ENCODE measurements at regions not wholly inside any gene's neighbourhood (a gene's known extent, or its start where the extent isn't known, plus 50 kb on each side); places are given as distances from the start of the nearest gene placed in this dataset.

DNA sequence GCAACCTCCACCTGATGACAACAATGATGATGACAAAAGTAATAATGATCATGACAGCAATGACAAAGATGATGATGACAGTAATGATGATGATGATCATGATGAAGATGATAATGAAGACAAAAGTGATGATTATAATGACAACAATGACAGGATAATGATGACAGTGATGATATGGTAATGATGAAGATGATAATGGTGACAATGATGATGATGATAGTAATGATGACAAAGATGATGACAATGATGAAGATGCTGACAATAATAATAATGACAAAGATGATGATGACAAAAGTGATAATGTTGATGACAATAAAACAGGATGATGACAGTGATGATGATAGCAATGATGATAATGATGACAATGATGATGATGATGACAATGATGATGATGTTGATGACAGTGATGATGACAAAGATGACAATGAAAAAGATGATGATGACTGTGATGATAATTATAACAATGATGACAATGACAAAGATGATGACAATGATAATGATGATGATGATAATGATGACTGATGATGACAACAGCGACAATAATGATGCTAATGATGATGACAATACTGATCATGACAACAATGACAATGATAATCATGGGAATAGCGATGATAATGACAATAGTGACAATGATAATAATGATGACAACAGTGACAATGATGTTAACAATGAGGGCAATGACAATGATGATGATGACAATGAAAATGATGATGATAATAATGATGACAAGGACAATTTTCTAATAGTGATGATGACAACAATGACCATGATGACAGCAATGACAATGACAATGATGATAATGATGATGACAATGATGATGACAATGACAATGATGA, 1106.5 kb upstream of the AUTS2 start:
- H3K27me3 Mint-ChIP-seq (ENCODE audit: insufficient read depth, low read depth, poor library complexity): peaks cover 2% of the 10 kb centered on the region
- H3K4me3 Mint-ChIP-seq: no peak overlapping the region
- no peak overlapping the region for H3K27ac ChIP-seq (ENCODE audit: low read depth)
- no peaks in the 10 kb centered on the region for H3K79me2 ChIP-seq (replicated peaks; ENCODE audit: insufficient read depth)
- no peak overlapping the region for H2AFZ ChIP-seq
- no peaks in the 10 kb centered on the region for H4K20me1 ChIP-seq (replicated peaks; ENCODE audit: insufficient read depth)
- no peaks in the 10 kb centered on the region for H3K4me1 Mint-ChIP-seq
- H3K36me3 Mint-ChIP-seq (ENCODE audit: low read depth): peaks cover 35% of the 10 kb centered on the region
- no peak overlapping the region for H3K4me2 ChIP-seq
- no peaks in the 10 kb centered on the region for H3K4me1 ChIP-seq (ENCODE audit: insufficient read depth)
- no peak overlapping the region for H3K27ac Mint-ChIP-seq
- DNase-seq (ENCODE audit: low spot score) (no peak), ATAC-seq (no peak)
- no peak for TF ChIP-seq POLR2AphosphoS5 (IDR thresholded peaks at IDR 0.05; ENCODE audit: low read depth)
- peaks cover 35% of the 10 kb centered on the region for H3K9me3 Mint-ChIP-seq
- peaks cover 3% of the 10 kb centered on the region for H3K36me3 ChIP-seq (ENCODE audit: insufficient read depth)
- H3K4me3 ChIP-seq: no peak overlapping the region
- H3K9me2 ChIP-seq (ENCODE audit: insufficient read depth): no peaks in the 10 kb centered on the region
- H3K27me3 ChIP-seq (ENCODE audit: insufficient read depth): no peaks in the 10 kb centered on the region
- H3F3A ChIP-seq (replicated peaks; ENCODE audit: low read depth): no peaks in the 10 kb centered on the region

DNA sequence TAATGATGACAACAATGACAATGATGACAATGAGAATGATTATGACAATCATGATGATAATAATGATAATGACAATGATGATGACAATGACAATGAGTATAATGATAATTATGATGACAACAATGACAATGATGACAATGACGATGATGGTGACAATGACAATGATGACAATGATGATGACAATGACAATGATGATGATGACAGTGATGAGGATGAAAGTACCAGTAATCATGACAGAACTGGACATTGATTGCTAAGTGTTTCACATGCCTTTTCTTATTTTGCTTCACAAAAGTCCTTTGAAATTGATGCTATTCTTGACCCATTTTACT, 1106.0 kb upstream of the AUTS2 start:
- H3K79me2 ChIP-seq (replicated peaks; ENCODE audit: insufficient read depth): no peaks in the 10 kb centered on the region
- DNase-seq (ENCODE audit: low spot score) (no peak), ATAC-seq (no peak)
- Mint-ChIP-seq H3K27me3 (ENCODE audit: insufficient read depth, low read depth, poor library complexity) (peaks cover 2% of the 10 kb centered on the region), H3K9me3 (peaks cover 38% of the 10 kb centered on the region; the same call in 2 of the 3 replicates), H3K27ac (no peak overlapping the region), H3K4me1 (no peaks in the 10 kb centered on the region), H3K4me3 (no peak overlapping the region), H3K36me3 (ENCODE audit: low read depth) (peaks cover 37% of the 10 kb centered on the region)
- peaks cover 3% of the 10 kb centered on the region for H3K36me3 ChIP-seq (ENCODE audit: insufficient read depth)
- no peak overlapping the region for H2AFZ ChIP-seq
- no peak overlapping the region for H3K4me2 ChIP-seq
- no peaks in the 10 kb centered on the region for H3K27me3 ChIP-seq (ENCODE audit: insufficient read depth)
- H4K20me1 ChIP-seq (replicated peaks; ENCODE audit: insufficient read depth): no peaks in the 10 kb centered on the region
- no peaks in the 10 kb centered on the region for H3K4me1 ChIP-seq (ENCODE audit: insufficient read depth)
- H3F3A ChIP-seq (replicated peaks; ENCODE audit: low read depth): no peaks in the 10 kb centered on the region
- no peaks in the 10 kb centered on the region for H3K9me2 ChIP-seq (ENCODE audit: insufficient read depth)
- H3K4me3 ChIP-seq: no peak overlapping the region
- H3K27ac ChIP-seq (ENCODE audit: low read depth): no peak overlapping the region
- TF ChIP-seq, protein P1, sequence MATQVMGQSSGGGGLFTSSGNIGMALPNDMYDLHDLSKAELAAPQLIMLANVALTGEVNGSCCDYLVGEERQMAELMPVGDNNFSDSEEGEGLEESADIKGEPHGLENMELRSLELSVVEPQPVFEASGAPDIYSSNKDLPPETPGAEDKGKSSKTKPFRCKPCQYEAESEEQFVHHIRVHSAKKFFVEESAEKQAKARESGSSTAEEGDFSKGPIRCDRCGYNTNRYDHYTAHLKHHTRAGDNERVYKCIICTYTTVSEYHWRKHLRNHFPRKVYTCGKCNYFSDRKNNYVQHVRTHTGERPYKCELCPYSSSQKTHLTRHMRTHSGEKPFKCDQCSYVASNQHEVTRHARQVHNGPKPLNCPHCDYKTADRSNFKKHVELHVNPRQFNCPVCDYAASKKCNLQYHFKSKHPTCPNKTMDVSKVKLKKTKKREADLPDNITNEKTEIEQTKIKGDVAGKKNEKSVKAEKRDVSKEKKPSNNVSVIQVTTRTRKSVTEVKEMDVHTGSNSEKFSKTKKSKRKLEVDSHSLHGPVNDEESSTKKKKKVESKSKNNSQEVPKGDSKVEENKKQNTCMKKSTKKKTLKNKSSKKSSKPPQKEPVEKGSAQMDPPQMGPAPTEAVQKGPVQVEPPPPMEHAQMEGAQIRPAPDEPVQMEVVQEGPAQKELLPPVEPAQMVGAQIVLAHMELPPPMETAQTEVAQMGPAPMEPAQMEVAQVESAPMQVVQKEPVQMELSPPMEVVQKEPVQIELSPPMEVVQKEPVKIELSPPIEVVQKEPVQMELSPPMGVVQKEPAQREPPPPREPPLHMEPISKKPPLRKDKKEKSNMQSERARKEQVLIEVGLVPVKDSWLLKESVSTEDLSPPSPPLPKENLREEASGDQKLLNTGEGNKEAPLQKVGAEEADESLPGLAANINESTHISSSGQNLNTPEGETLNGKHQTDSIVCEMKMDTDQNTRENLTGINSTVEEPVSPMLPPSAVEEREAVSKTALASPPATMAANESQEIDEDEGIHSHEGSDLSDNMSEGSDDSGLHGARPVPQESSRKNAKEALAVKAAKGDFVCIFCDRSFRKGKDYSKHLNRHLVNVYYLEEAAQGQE (IDR thresholded peaks at IDR 0.05; ENCODE audit: unreplicated experiment): no peak
- TF ChIP-seq EZH2 (IDR thresholded peaks at IDR 0.05; ENCODE audit: low read depth, unreplicated experiment) (no peak), CREB1 (CRISPR knock-in tag; IDR thresholded peaks at IDR 0.05; ENCODE audit: low read depth) (no peak), POLR2AphosphoS5 (IDR thresholded peaks at IDR 0.05; ENCODE audit: low read depth) (no peak), ZNF331 (CRISPR knock-in tag; IDR thresholded peaks at IDR 0.05; ENCODE audit: low read depth) (no peak), JUNB (IDR thresholded peaks at IDR 0.05; ENCODE audit: unreplicated experiment) (no peak), STAT1 (IDR thresholded peaks at IDR 0.05; ENCODE audit: unreplicated experiment) (no peak), EZH2phosphoT487 (IDR thresholded peaks at IDR 0.05; ENCODE audit: unreplicated experiment) (no peak)
- TF ChIP-seq, protein P2, sequence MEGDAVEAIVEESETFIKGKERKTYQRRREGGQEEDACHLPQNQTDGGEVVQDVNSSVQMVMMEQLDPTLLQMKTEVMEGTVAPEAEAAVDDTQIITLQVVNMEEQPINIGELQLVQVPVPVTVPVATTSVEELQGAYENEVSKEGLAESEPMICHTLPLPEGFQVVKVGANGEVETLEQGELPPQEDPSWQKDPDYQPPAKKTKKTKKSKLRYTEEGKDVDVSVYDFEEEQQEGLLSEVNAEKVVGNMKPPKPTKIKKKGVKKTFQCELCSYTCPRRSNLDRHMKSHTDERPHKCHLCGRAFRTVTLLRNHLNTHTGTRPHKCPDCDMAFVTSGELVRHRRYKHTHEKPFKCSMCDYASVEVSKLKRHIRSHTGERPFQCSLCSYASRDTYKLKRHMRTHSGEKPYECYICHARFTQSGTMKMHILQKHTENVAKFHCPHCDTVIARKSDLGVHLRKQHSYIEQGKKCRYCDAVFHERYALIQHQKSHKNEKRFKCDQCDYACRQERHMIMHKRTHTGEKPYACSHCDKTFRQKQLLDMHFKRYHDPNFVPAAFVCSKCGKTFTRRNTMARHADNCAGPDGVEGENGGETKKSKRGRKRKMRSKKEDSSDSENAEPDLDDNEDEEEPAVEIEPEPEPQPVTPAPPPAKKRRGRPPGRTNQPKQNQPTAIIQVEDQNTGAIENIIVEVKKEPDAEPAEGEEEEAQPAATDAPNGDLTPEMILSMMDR (conservative IDR thresholded peaks at IDR 0.05; ENCODE audit: low read depth in 2 of 2): no peak
- TF ChIP-seq, protein P3, sequence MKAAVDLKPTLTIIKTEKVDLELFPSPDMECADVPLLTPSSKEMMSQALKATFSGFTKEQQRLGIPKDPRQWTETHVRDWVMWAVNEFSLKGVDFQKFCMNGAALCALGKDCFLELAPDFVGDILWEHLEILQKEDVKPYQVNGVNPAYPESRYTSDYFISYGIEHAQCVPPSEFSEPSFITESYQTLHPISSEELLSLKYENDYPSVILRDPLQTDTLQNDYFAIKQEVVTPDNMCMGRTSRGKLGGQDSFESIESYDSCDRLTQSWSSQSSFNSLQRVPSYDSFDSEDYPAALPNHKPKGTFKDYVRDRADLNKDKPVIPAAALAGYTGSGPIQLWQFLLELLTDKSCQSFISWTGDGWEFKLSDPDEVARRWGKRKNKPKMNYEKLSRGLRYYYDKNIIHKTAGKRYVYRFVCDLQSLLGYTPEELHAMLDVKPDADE (IDR thresholded peaks at IDR 0.05): no peak
